B cell (primary cell): ENCODE measurements at regions not wholly inside any gene's neighbourhood (a gene's known extent, or its start where the extent isn't known, plus 50 kb on each side); places are given as distances from the start of the nearest gene placed in this dataset.

Experiments used
- ATAC-seq: fragments of 200-7000 bp; cut with Tn5 transposase; one replicate; pipeline ENCODE4 v1.10.0; 2021; ENCODE audit warnings: low read depth, mild to moderate bottlenecking, moderate number of reproducible peaks, moderate library complexity
- CTCF ChIA-PET: fragments of 350-600 bp; sonication (Branson Sonifier 250); formaldehyde crosslinking; loops from one replicate; lab custom pipeline; 2021; ENCODE audit warnings: antibody characterized with exemption, inconsistent platforms; lab: Charles Lee
- POLR2A ChIA-PET: fragments of 350-600 bp; sonication (Branson Sonifier 250); formaldehyde crosslinking; loops from one replicate; lab custom pipeline; 2021; ENCODE audit warnings: antibody characterized with exemption; lab: Charles Lee
- DNase-seq: peaks from one replicate; pipeline ENCODE4 v3.0.0; 2013
- H2AFZ ChIP-seq: 2 replicates; pipeline ENCODE4 v1.6.1; 2012; ENCODE audit warnings: mild to moderate bottlenecking, low read depth, low read length; ENCODE audit not compliant: insufficient read depth, poor library complexity, severe bottlenecking
- H3K27ac ChIP-seq, 2 donors: 1 replicate in 1 of 2; 2 replicates in 1 of 2; pipeline ENCODE4 v1.5.1; 2012 to 2013; ENCODE audit warnings: low read length in 2 of 2, mild to moderate bottlenecking in 2 of 2, moderate library complexity in 1 of 2
- H3K27me3 ChIP-seq, 4 experiments: fragments of 200-600 bp in 1 of 4; sonication (generic) in 1 of 4; replicated peaks in 1 of 4; 1 replicate in 2 of 4; 2 replicates in 2 of 4; pipeline versions ENCODE4 v1.6.1 to v1.7.0; 2013 to 2016; ENCODE audit warnings: low read length in 3 of 4, mild to moderate bottlenecking in 2 of 4, mixed read lengths in 1 of 4, moderate library complexity in 1 of 4; ENCODE audit not compliant: insufficient read depth in 4 of 4, control insufficient read depth in 3 of 4; ENCODE audit errors: control extremely low read depth in 1 of 4
- H3K36me3 ChIP-seq, 2 experiments: replicated peaks in 1 of 2; 1 replicate in 1 of 2; 2 replicates in 1 of 2; pipeline versions ENCODE4 v1.6.1 to v1.7.1; 2013; ENCODE audit warnings: low read length in 1 of 2; ENCODE audit not compliant: insufficient read depth in 2 of 2, control insufficient read depth in 1 of 2; ENCODE audit errors: control extremely low read depth in 1 of 2, extremely low read depth in 1 of 2
- H3K4me1 ChIP-seq, 2 donors: fragments of 200-600 bp in 1 of 2; sonication (generic) in 1 of 2; 1 replicate in 1 of 2; 2 replicates in 1 of 2; pipeline versions ENCODE4 v1.5.1 to v1.6.1; 2013 to 2017; ENCODE audit warnings: low read length in 2 of 2; ENCODE audit not compliant: control insufficient read depth in 2 of 2, insufficient read depth in 2 of 2
- H3K4me2 ChIP-seq: replicated peaks from 2 replicates; pipeline ENCODE3; 2012; ENCODE audit warnings: mild to moderate bottlenecking, low read depth, low read length; ENCODE audit not compliant: poor library complexity, severe bottlenecking
- H3K4me3 ChIP-seq, 5 experiments: fragments of 200-600 bp in 1 of 5; sonication (generic) in 1 of 5; 1 replicate in 3 of 5; 2 replicates in 2 of 5; pipeline versions ENCODE4 v1.5.1 to v1.7.0; 2011 to 2016; ENCODE audit warnings: low read length in 4 of 5, mild to moderate bottlenecking in 4 of 5, low read depth in 2 of 5, control low read depth in 1 of 5, moderate library complexity in 1 of 5; ENCODE audit not compliant: insufficient read depth in 1 of 5; ENCODE audit errors: control extremely low read depth in 1 of 5, extremely low read depth in 1 of 5
- H3K79me2 ChIP-seq: fragments of 200-600 bp; sonication (generic); one replicate; pipeline ENCODE4 v1.6.0; 2016; ENCODE audit warnings: low read length; ENCODE audit not compliant: control insufficient read depth, insufficient read depth
- H3K9ac ChIP-seq: fragments of 200-600 bp; sonication (generic); 2 replicates; pipeline ENCODE4 v1.6.1; 2017; ENCODE audit warnings: mild to moderate bottlenecking, low read length, moderate library complexity
- H3K9me3 ChIP-seq, 3 donors: one replicate each; pipeline versions ENCODE4 v1.6.1 to v1.7.1; 2013; ENCODE audit warnings: low read length in 2 of 3; ENCODE audit not compliant: control insufficient read depth in 2 of 3, insufficient read depth in 1 of 3; ENCODE audit errors: control extremely low read depth in 1 of 3
- H4K20me1 ChIP-seq: 2 replicates; pipeline ENCODE4 v1.6.0; 2012; ENCODE audit warnings: mild to moderate bottlenecking, low read length; ENCODE audit not compliant: insufficient read depth, control insufficient read depth, poor library complexity, severe bottlenecking
- H3K27ac Mint-ChIP-seq: one replicate; pipeline ENCODE4 v1.8.0; 2021; ENCODE audit warnings: mixed read lengths
- H3K27me3 Mint-ChIP-seq: one replicate; pipeline ENCODE4 v1.8.0; 2021; ENCODE audit warnings: mixed read lengths
- H3K4me1 Mint-ChIP-seq: one replicate; pipeline ENCODE4 v1.8.0; 2021; ENCODE audit warnings: mixed read lengths
- H3K4me3 Mint-ChIP-seq: one replicate; pipeline ENCODE4 v1.8.0; 2021; ENCODE audit warnings: mixed read lengths
- H3K9me3 Mint-ChIP-seq: one replicate; pipeline ENCODE4 v1.8.0; 2022; ENCODE audit warnings: mixed read lengths; ENCODE audit not compliant: insufficient read depth
- EZH2 ChIP-seq: IDR thresholded peaks from 2 replicates; pipeline ENCODE4 v1.6.1; 2012; ENCODE audit warnings: borderline replicate concordance, low read depth, mild to moderate bottlenecking, moderate library complexity, low read length; ENCODE audit not compliant: insufficient read depth, poor library complexity, severe bottlenecking
- WGBS: methylation state at CpG from one replicate; pipeline ENCODE4 v1.1.5; 2013; ENCODE audit warnings: missing lambda C conversion rate; ENCODE audit not compliant: insufficient coverage; 5-methylcytosine and 5-hydroxymethylcytosine counted together
- intact Hi-C: fragments of 100-400 bp; cut with micrococcal nuclease; formaldehyde crosslinking; loops from one replicate; pipeline ENCODE4 v1.10.0; 2022
- TF ChIP-seq, protein P1 (sequence below): fragments of 200-600 bp; IDR thresholded peaks from one replicate; pipeline ENCODE4 v1.8.0; 2022; ENCODE audit warnings: antibody characterized with exemption, mild to moderate bottlenecking

DNA sequence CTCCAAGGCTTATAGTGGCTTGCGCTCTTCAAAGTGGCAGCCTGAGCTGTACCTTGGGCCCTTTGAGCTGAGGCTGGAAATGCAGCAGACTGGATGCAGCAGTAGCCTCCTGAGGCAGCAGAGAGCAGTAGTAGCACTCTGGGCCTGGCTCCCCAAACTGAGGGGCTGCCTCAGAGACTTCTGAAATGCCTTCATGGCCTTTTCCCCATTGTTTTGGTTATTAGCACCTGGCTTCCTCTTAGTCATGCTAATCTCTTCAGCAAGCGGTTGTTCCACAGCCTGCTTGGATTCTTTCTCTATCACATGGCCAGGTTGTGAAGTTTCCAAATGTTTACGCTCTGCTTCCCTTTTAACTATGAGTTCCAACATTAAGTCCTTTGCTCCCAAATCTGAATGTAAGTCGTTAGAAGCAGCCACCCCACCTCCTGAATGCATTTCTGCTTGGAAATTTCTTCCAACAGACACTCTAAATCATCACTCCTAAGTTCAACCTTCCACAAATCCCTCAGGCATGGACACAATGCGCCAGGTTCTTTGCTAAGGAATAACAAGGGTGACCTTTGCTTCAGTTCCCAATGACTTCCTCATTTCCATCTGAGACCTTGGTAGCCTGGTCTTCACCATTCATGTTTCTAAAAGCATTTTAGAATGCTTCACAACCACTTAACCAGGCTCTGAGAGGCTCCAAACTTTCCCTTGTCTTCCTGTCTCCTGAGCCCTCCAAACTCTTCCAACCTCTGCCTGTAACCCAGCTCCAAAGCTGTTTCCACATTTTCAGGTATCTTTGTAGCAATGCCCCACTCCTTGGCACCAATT, 145.8 kb downstream of the ZDHHC21 start:
- H3K79me2 ChIP-seq: no peaks in the 10 kb centered on the region
- H3K9me3 Mint-ChIP-seq: no peaks in the 10 kb centered on the region
- ATAC-seq: no peak
- 80% methylated on average over 5 of the region's 5 CpGs for WGBS
- H2AFZ ChIP-seq: no peak overlapping the region
- H3K27ac ChIP-seq: no peak overlapping the region
- H3K4me3 Mint-ChIP-seq: no peak overlapping the region
- intact Hi-C loops: no loop called here
- DNase-seq: no peak
- H3K4me3 ChIP-seq: no peak overlapping the region
- ChIA-PET CTCF (no interaction called here), POLR2A (no interaction called here)
- no peaks in the 10 kb centered on the region for H3K27me3 ChIP-seq
- no peak overlapping the region for H3K9ac ChIP-seq
- no peak overlapping the region for H3K4me2 ChIP-seq
- TF ChIP-seq, protein P1, sequence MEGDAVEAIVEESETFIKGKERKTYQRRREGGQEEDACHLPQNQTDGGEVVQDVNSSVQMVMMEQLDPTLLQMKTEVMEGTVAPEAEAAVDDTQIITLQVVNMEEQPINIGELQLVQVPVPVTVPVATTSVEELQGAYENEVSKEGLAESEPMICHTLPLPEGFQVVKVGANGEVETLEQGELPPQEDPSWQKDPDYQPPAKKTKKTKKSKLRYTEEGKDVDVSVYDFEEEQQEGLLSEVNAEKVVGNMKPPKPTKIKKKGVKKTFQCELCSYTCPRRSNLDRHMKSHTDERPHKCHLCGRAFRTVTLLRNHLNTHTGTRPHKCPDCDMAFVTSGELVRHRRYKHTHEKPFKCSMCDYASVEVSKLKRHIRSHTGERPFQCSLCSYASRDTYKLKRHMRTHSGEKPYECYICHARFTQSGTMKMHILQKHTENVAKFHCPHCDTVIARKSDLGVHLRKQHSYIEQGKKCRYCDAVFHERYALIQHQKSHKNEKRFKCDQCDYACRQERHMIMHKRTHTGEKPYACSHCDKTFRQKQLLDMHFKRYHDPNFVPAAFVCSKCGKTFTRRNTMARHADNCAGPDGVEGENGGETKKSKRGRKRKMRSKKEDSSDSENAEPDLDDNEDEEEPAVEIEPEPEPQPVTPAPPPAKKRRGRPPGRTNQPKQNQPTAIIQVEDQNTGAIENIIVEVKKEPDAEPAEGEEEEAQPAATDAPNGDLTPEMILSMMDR: no peak
- no peak for TF ChIP-seq EZH2
- H3K27me3 Mint-ChIP-seq: no peaks in the 10 kb centered on the region
- no peaks in the 10 kb centered on the region for H3K4me1 ChIP-seq
- no peaks in the 10 kb centered on the region for H4K20me1 ChIP-seq
- no peak overlapping the region for H3K27ac Mint-ChIP-seq
- no peaks in the 10 kb centered on the region for H3K36me3 ChIP-seq
- no peaks in the 10 kb centered on the region for H3K4me1 Mint-ChIP-seq
- no peaks in the 10 kb centered on the region for H3K9me3 ChIP-seq

DNA sequence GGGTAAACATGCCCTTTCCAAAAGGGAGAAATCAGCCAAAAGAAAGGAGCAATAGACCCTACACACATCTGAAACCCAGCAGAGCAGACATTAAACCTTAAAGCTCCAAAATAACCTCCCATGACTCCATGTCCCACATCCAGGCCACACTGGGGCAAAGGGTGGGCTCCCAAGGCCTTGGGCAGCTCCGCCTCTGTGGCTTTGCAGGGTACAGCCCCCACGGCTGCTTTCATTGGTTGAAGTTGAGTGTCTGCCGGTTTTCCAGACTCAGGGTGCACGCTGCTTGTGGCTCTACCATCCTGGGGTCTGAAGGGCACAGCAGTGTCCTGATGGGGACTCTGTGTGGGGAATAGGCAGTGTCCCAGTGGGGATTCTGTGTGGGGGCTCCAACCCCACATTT, 146.5 kb downstream of the ZDHHC21 start:
- Mint-ChIP-seq H3K9me3 (no peaks in the 10 kb centered on the region), H3K4me1 (no peaks in the 10 kb centered on the region), H3K27ac (no peak overlapping the region), H3K27me3 (no peaks in the 10 kb centered on the region), H3K4me3 (no peak overlapping the region)
- ATAC-seq (no peak), DNase-seq (no peak)
- no peaks in the 10 kb centered on the region for H3K27me3 ChIP-seq
- no peaks in the 10 kb centered on the region for H4K20me1 ChIP-seq
- no peak overlapping the region for H3K27ac ChIP-seq
- H3K9ac ChIP-seq: no peak overlapping the region
- H3K4me2 ChIP-seq: no peak overlapping the region
- H3K36me3 ChIP-seq: no peaks in the 10 kb centered on the region
- TF ChIP-seq, protein P1: no peak
- ChIA-PET CTCF (no interaction called here), POLR2A (no interaction called here)
- no peak overlapping the region for H2AFZ ChIP-seq
- H3K9me3 ChIP-seq: no peaks in the 10 kb centered on the region
- no peaks in the 10 kb centered on the region for H3K79me2 ChIP-seq
- H3K4me1 ChIP-seq: no peaks in the 10 kb centered on the region
- H3K4me3 ChIP-seq: no peak overlapping the region
- intact Hi-C loops: no loop called here
- 100% methylated on average over 2 of the region's 4 CpGs for WGBS
